Mammary epithelial cell (primary cell): ENCODE measurements at regions not wholly inside any gene's neighbourhood (a gene's known extent, or its start where the extent isn't known, plus 50 kb on each side); places are given as distances from the start of the nearest gene placed in this dataset.

Experiments used
- CTCF ChIP-seq, 2 donors: IDR thresholded peaks in 1 of 2; conservative IDR thresholded peaks in 1 of 2; 2 replicates each; pipeline ENCODE4 v1.5.1; 2011 to 2012; ENCODE audit warnings: inconsistent platforms in 2 of 2, low read length in 2 of 2, mild to moderate bottlenecking in 2 of 2, control low read depth in 1 of 2, low read depth in 1 of 2; ENCODE audit not compliant: insufficient read depth in 1 of 2; ENCODE audit errors: extremely low read depth in 1 of 2
- EZH2 ChIP-seq: IDR thresholded peaks from 2 replicates; pipeline ENCODE4 v1.6.1; 2012; ENCODE audit warnings: low read length, inconsistent platforms, borderline replicate concordance

GRCh38 chr18:46279673-46280072 is 175.5 kb downstream of the HAUS1 start:
- TF ChIP-seq CTCF (conservative IDR thresholded peaks at IDR 0.05 in 1 of 2, IDR thresholded peaks at IDR 0.05 in 1 of 2; ENCODE audit: extremely low read depth in 1 of 2, insufficient read depth in 1 of 2, low read depth in 1 of 2, low read length in 2 of 2), result no peak
- TF ChIP-seq EZH2, result no peak
